ENCODE measurements at regions not wholly inside any gene's neighbourhood (a gene's known extent, or its start where the extent isn't known, plus 50 kb on each side); places are given as distances from the start of the nearest gene placed in this dataset.

DNA sequence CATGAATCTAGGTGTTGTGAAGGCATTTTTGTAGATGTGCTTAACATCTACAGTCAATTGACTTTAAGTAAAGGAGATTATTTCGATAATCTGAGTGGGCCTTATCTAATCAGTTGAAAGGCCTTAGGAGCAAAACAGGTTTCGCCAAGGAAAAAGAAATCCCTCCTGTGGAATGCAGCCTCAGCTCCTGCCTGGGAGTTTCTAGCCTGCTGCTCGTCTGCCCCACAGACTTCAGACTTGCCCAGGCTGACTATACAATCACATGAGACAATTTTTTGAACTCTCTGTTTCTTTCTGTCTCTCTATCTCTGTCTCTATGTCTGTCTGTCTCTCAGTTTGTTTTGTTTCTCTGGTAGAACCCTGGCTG lies 312.5 kb downstream of the OLFM4 start:
- no peaks in the 10 kb centered on the region for H3K27me3 ChIP-seq (ENCODE audit: insufficient read depth in 3 of 3, low read length in 2 of 3)
- TF ChIP-seq, protein P1, sequence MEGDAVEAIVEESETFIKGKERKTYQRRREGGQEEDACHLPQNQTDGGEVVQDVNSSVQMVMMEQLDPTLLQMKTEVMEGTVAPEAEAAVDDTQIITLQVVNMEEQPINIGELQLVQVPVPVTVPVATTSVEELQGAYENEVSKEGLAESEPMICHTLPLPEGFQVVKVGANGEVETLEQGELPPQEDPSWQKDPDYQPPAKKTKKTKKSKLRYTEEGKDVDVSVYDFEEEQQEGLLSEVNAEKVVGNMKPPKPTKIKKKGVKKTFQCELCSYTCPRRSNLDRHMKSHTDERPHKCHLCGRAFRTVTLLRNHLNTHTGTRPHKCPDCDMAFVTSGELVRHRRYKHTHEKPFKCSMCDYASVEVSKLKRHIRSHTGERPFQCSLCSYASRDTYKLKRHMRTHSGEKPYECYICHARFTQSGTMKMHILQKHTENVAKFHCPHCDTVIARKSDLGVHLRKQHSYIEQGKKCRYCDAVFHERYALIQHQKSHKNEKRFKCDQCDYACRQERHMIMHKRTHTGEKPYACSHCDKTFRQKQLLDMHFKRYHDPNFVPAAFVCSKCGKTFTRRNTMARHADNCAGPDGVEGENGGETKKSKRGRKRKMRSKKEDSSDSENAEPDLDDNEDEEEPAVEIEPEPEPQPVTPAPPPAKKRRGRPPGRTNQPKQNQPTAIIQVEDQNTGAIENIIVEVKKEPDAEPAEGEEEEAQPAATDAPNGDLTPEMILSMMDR (IDR thresholded peaks at IDR 0.05), result no peak
- 68 to 79% (median 72%) methylated on average over 3 of the region's 3 CpGs for WGBS, 3 donors
- H3K4me3 ChIP-seq, result no peak overlapping the region
- H3K27ac ChIP-seq, result no peak overlapping the region
- H3K36me3 ChIP-seq (ENCODE audit: insufficient read depth in 1 of 2, low read depth in 1 of 2), result no peaks in the 10 kb centered on the region
- intact Hi-C loops (cut with DNase I), result no loop called here
- ATAC-seq (no peak), DNase-seq (no peak)
- no peaks in the 10 kb centered on the region for H3K9me3 ChIP-seq
- H3K4me1 ChIP-seq, result no peaks in the 10 kb centered on the region

DNA sequence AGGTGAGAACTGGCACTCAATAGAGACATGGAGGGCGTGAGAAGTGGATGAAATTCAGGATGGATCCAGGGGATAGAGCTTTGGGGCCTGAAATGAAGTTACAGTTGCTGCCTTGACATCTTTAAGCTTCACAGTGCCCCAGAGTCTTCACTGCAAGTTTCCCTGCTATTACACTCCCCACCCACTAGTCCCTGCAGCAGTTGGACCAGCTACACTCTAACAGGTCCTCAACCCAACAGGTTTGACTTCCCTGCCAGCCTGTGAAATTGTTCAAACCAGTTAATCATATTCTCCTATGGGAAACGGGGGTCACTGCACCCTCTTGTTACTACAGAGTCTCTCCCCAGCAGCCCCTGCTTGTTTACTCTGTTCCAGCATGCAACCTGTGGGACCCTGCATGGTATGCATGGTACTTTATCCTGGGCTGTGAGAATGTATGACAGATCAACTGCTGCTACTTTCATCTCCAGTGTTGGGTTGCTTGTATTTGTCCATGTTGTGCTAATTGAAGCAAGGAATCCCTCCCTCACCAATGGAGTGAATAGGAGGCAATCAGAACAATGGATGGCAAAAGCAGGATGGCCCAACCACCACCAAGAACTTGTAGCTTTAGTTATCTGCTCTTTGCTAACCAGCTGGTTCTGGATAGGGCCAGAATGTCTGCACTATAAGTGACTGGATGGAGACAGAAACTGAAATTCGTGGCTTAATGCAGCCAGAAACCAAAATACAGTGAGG lies 314.2 kb downstream of the OLFM4 start:
- H3K4me1 ChIP-seq, result no peaks in the 10 kb centered on the region
- H3K36me3 ChIP-seq (ENCODE audit: insufficient read depth in 1 of 2, low read depth in 1 of 2), result no peaks in the 10 kb centered on the region
- no peak overlapping the region for H3K4me3 ChIP-seq
- DNase-seq, result no peak
- 35 to 42% (median 41%) methylated on average over 3 of the region's 3 CpGs for WGBS, 3 donors
- ATAC-seq, result no peak
- H3K27me3 ChIP-seq (ENCODE audit: insufficient read depth in 3 of 3, low read length in 2 of 3), result no peaks in the 10 kb centered on the region
- H3K27ac ChIP-seq, result no peak overlapping the region
- intact Hi-C loops (cut with DNase I), result no loop called here
- TF ChIP-seq, protein P1 (IDR thresholded peaks at IDR 0.05), result no peak
- no peaks in the 10 kb centered on the region for H3K9me3 ChIP-seq

DNA sequence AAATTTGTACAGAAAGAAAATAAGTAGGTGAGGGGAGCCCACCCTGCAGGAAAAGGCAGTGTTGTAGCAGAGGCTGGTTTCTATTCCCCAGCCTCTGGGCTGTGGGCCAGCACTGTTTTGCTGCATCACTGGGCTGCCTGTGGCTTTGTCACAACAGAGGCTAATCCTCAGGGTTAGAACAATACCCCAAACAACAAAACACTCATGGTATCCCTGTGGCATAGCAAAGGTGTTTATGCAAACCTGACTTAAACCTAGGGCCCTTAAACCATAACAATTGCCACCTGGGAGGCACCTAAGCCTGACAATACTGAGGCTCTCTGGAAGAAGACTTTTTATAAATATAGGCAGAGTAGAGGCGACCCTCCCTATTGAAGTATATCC lies 314.7 kb downstream of the OLFM4 start:
- intact Hi-C loops (cut with DNase I), result no loop called here
- Histone ChIP-seq H3K4me3 (no peak overlapping the region), H3K36me3 (ENCODE audit: insufficient read depth in 1 of 2, low read depth in 1 of 2) (no peaks in the 10 kb centered on the region), H3K27me3 (ENCODE audit: insufficient read depth in 3 of 3, low read length in 2 of 3) (no peaks in the 10 kb centered on the region), H3K27ac (no peak overlapping the region), H3K4me1 (no peaks in the 10 kb centered on the region), H3K9me3 (no peaks in the 10 kb centered on the region)
- ATAC-seq (no peak), DNase-seq (no peak)
- TF ChIP-seq, protein P1 (IDR thresholded peaks at IDR 0.05), result no peak
- 60 to 82% (median 69%) methylated on average over 1 of the region's 1 CpG for WGBS, 3 donors

DNA sequence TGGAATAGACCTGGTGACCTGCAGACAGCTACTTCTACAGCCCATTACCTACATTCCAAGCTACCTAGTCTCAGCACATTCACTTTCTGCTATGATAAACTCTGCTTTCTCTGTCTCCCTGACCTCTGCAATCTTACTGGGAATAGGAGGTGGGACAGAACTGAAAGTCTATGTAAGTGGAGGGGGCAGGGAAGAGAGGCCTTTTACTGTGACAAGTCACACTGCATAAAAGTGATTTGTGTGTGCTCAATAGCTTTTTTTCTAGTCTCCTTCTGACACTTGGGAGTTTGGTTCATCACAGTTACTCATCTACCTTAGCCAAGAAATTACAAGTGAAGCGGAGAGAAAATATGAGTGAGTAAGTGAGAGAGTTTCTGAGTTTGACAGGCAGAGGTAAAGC lies 322.4 kb downstream of the OLFM4 start:
- Histone ChIP-seq H3K4me3 (no peak overlapping the region), H3K27ac (no peak overlapping the region), H3K27me3 (ENCODE audit: insufficient read depth in 3 of 3, low read length in 2 of 3) (no peaks in the 10 kb centered on the region), H3K4me1 (no peaks in the 10 kb centered on the region), H3K9me3 (no peaks in the 10 kb centered on the region), H3K36me3 (ENCODE audit: insufficient read depth in 1 of 2, low read depth in 1 of 2) (no peaks in the 10 kb centered on the region)
- ATAC-seq, result no peak
- 36 to 48% (median 46%) methylated on average over 1 of the region's 1 CpG for WGBS, 3 donors
- TF ChIP-seq, protein P1 (IDR thresholded peaks at IDR 0.05), result no peak
- no peak for DNase-seq
- intact Hi-C loops (cut with DNase I), result no loop called here

DNA sequence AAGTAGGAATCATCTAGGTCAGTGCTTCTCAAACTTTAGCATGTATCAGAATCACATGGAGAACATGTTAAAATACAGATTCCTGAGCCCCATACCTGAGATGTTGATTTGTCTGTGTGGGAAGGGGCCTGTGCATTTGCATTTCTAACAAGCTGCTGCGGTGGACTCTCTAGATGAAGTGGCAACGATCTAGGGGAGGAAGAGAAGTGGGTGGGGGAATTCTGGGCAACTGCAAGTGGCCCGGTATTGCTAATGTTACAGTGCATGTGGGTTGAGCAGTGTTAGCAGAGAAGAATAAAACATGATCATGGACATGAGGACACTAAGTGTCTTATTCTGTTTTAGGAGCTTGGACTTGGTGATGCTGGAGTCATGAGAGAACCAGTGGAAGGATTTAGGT lies 329.0 kb downstream of the OLFM4 start:
- WGBS, 3 donors, result 72 to 78% (median 76%) methylated on average over 3 of the region's 3 CpGs

More for the DNA sequence above, 329.0 kb downstream of the OLFM4 start:
- no peaks in the 10 kb centered on the region for H3K36me3 ChIP-seq (ENCODE audit: insufficient read depth in 1 of 2, low read depth in 1 of 2)
- TF ChIP-seq, protein P1 (IDR thresholded peaks at IDR 0.05), result no peak
- ATAC-seq, result no peak
- no peak overlapping the region for H3K27ac ChIP-seq
- H3K4me1 ChIP-seq, result no peaks in the 10 kb centered on the region
- no peak overlapping the region for H3K4me3 ChIP-seq
- intact Hi-C loops (cut with DNase I), result no loop called here
- no peaks in the 10 kb centered on the region for H3K27me3 ChIP-seq (ENCODE audit: insufficient read depth in 3 of 3, low read length in 2 of 3)
- DNase-seq, result no peak
- no peaks in the 10 kb centered on the region for H3K9me3 ChIP-seq

All from psoas muscle (tissue), 7 donors.